ENCODE measurements at regions not wholly inside any gene's neighbourhood (a gene's known extent, or its start where the extent isn't known, plus 50 kb on each side); places are given as distances from the start of the nearest gene placed in this dataset.

- no peak for DNase-seq (ENCODE audit: low read depth)
Measured at GRCh38 chr2:236875906-236876505, 209.7 kb upstream of the COPS8 start.

- no peak for DNase-seq (ENCODE audit: low read depth)
Measured at GRCh38 chr2:236876642-236877041, 209.0 kb upstream of the COPS8 start.

- DNase-seq (ENCODE audit: low read depth) = no peak
Measured at GRCh38 chr2:236877972-236878371, 207.7 kb upstream of the COPS8 start.

GRCh38 chr2:236879416-236879963, 206.2 kb upstream of the COPS8 start:
- no peak for DNase-seq (ENCODE audit: low read depth)

GRCh38 chr2:236882074-236882473, 203.6 kb upstream of the COPS8 start:
- no peak for DNase-seq (ENCODE audit: low read depth)

- DNase-seq (ENCODE audit: low read depth) = no peak
Measured at GRCh38 chr2:236882930-236883329, 202.8 kb upstream of the COPS8 start.

GRCh38 chr2:236883819-236884218, 201.9 kb upstream of the COPS8 start:
- no peak for DNase-seq (ENCODE audit: low read depth)

- DNase-seq (ENCODE audit: low read depth) = no peak
Measured at GRCh38 chr2:236884569-236885175, 201.0 kb upstream of the COPS8 start.

- DNase-seq (ENCODE audit: low read depth) = no peak
Measured at GRCh38 chr2:236886456-236886855, 199.2 kb upstream of the COPS8 start.

- no peak for DNase-seq (ENCODE audit: low read depth)
Measured at GRCh38 chr2:236887531-236887930, 198.2 kb upstream of the COPS8 start.

- DNase-seq (ENCODE audit: low read depth) = no peak
Measured at GRCh38 chr2:236887953-236888793, 197.5 kb upstream of the COPS8 start.

- DNase-seq (ENCODE audit: low read depth) = no peak
Measured at GRCh38 chr2:236888794-236889780, 196.6 kb upstream of the COPS8 start.

- DNase-seq (ENCODE audit: low read depth) = no peak
Measured at GRCh38 chr2:236889791-236890704, 195.6 kb upstream of the COPS8 start.

GRCh38 chr2:236892721-236893120, 193.0 kb upstream of the COPS8 start:
- DNase-seq (ENCODE audit: low read depth) = no peak

- DNase-seq (ENCODE audit: low read depth) = no peak
Measured at GRCh38 chr2:236894791-236895190, 190.9 kb upstream of the COPS8 start.

GRCh38 chr2:236895497-236895896, 190.2 kb upstream of the COPS8 start:
- no peak for DNase-seq (ENCODE audit: low read depth)

- no peak for DNase-seq (ENCODE audit: low read depth)
Measured at GRCh38 chr2:236896688-236897087, 189.0 kb upstream of the COPS8 start.

- DNase-seq (ENCODE audit: low read depth) = no peak
Measured at GRCh38 chr2:236899146-236899545, 186.5 kb upstream of the COPS8 start.

GRCh38 chr2:236899950-236900640, 185.6 kb upstream of the COPS8 start:
- no peak for DNase-seq (ENCODE audit: low read depth)

- no peak for DNase-seq (ENCODE audit: low read depth)
Measured at GRCh38 chr2:236901956-236902355, 183.7 kb upstream of the COPS8 start.

Measured in activated T-cell treated with anti-CD3 and anti-CD28 coated beads for 24 hours (primary cell).